ENCODE measurements at regions not wholly inside any gene's neighbourhood (a gene's known extent, or its start where the extent isn't known, plus 50 kb on each side); places are given as distances from the start of the nearest gene placed in this dataset.

GRCh38 chr7:108794466-108794865 lies 224.8 kb downstream of the DNAJB9 start:
- Histone ChIP-seq H4K20me1 (ENCODE audit: insufficient read depth, low read length) (no peaks in the 10 kb centered on the region), H3K4me1 (ENCODE audit: insufficient read depth, low read length) (no peaks in the 10 kb centered on the region), H3K4me2 (ENCODE audit: insufficient read depth, low read length) (no peak overlapping the region), H3K4me3 (ENCODE audit: insufficient read depth, low read length) (no peak overlapping the region), H3K9me3 (ENCODE audit: low read depth, low read length) (no peaks in the 10 kb centered on the region), H2AFZ (ENCODE audit: low read length) (no peak overlapping the region), H3K79me2 (ENCODE audit: insufficient read depth, low read length) (no peaks in the 10 kb centered on the region), H3K27me3 (ENCODE audit: insufficient read depth, low read length) (no peaks in the 10 kb centered on the region), H3K27ac (ENCODE audit: low read depth, low read length) (no peak overlapping the region), H3K36me3 (ENCODE audit: insufficient read depth, low read length) (no peaks in the 10 kb centered on the region)
- DNase-seq (ENCODE audit: insufficient read length, low spot score, missing footprints) = no peak
- no peak for TF ChIP-seq CTCF (IDR thresholded peaks at IDR 0.05; ENCODE audit: extremely low read depth, low read depth, low read length)

GRCh38 chr7:108802650-108803049 lies 233.0 kb downstream of the DNAJB9 start:
- no peak overlapping the region for H3K4me3 ChIP-seq (ENCODE audit: insufficient read depth, low read length)
- no peaks in the 10 kb centered on the region for H3K27me3 ChIP-seq (ENCODE audit: insufficient read depth, low read length)
- H4K20me1 ChIP-seq (ENCODE audit: insufficient read depth, low read length) = no peaks in the 10 kb centered on the region
- H3K4me2 ChIP-seq (ENCODE audit: insufficient read depth, low read length) = no peak overlapping the region
- no peak for DNase-seq (ENCODE audit: insufficient read length, low spot score, missing footprints)
- no peaks in the 10 kb centered on the region for H3K36me3 ChIP-seq (ENCODE audit: insufficient read depth, low read length)
- H3K27ac ChIP-seq (ENCODE audit: low read depth, low read length) = no peak overlapping the region
- no peak for TF ChIP-seq CTCF (IDR thresholded peaks at IDR 0.05; ENCODE audit: extremely low read depth, low read depth, low read length)
- H3K4me1 ChIP-seq (ENCODE audit: insufficient read depth, low read length) = no peaks in the 10 kb centered on the region
- H3K9me3 ChIP-seq (ENCODE audit: low read depth, low read length) = no peaks in the 10 kb centered on the region
- no peak overlapping the region for H2AFZ ChIP-seq (ENCODE audit: low read length)
- no peaks in the 10 kb centered on the region for H3K79me2 ChIP-seq (ENCODE audit: insufficient read depth, low read length)

- no peaks in the 10 kb centered on the region for H3K36me3 ChIP-seq (ENCODE audit: insufficient read depth, low read length)
- H4K20me1 ChIP-seq (ENCODE audit: insufficient read depth, low read length) = no peaks in the 10 kb centered on the region
- no peaks in the 10 kb centered on the region for H3K27me3 ChIP-seq (ENCODE audit: insufficient read depth, low read length)
- peak; percentile 39 for DNase-seq (ENCODE audit: insufficient read length, low spot score, missing footprints)
- peak; percentile 51 for TF ChIP-seq CTCF (IDR thresholded peaks at IDR 0.05; ENCODE audit: extremely low read depth, low read depth, low read length)
- H3K4me3 ChIP-seq (ENCODE audit: insufficient read depth, low read length) = no peak overlapping the region
- no peaks in the 10 kb centered on the region for H3K9me3 ChIP-seq (ENCODE audit: low read depth, low read length)
- no peaks in the 10 kb centered on the region for H3K79me2 ChIP-seq (ENCODE audit: insufficient read depth, low read length)
- H3K4me2 ChIP-seq (ENCODE audit: insufficient read depth, low read length) = no peak overlapping the region
- H3K27ac ChIP-seq (ENCODE audit: low read depth, low read length) = no peak overlapping the region
- H2AFZ ChIP-seq (ENCODE audit: low read length) = peak overlapping the region; percentile 68
- H3K4me1 ChIP-seq (ENCODE audit: insufficient read depth, low read length) = no peaks in the 10 kb centered on the region
These were observed 236.2 kb downstream of the DNAJB9 start for GRCh38 chr7:108805808-108806397.

GRCh38 chr7:108808549-108809266 lies 239.0 kb downstream of the DNAJB9 start:
- TF ChIP-seq CTCF (IDR thresholded peaks at IDR 0.05; ENCODE audit: extremely low read depth, low read depth, low read length) = no peak
- no peaks in the 10 kb centered on the region for H3K79me2 ChIP-seq (ENCODE audit: insufficient read depth, low read length)
- H4K20me1 ChIP-seq (ENCODE audit: insufficient read depth, low read length) = no peaks in the 10 kb centered on the region

More at GRCh38 chr7:108808549-108809266, 239.0 kb downstream of the DNAJB9 start:
- Histone ChIP-seq H3K27ac (ENCODE audit: low read depth, low read length) (no peak overlapping the region), H3K9me3 (ENCODE audit: low read depth, low read length) (no peaks in the 10 kb centered on the region), H3K27me3 (ENCODE audit: insufficient read depth, low read length) (no peaks in the 10 kb centered on the region), H3K4me2 (ENCODE audit: insufficient read depth, low read length) (no peak overlapping the region), H3K4me1 (ENCODE audit: insufficient read depth, low read length) (no peaks in the 10 kb centered on the region), H2AFZ (ENCODE audit: low read length) (no peak overlapping the region), H3K36me3 (ENCODE audit: insufficient read depth, low read length) (no peaks in the 10 kb centered on the region), H3K4me3 (ENCODE audit: insufficient read depth, low read length) (no peak overlapping the region)
- DNase-seq (ENCODE audit: insufficient read length, low spot score, missing footprints) = no peak
